ENCODE measurements at regions not wholly inside any gene's neighbourhood (a gene's known extent, or its start where the extent isn't known, plus 50 kb on each side); places are given as distances from the start of the nearest gene placed in this dataset.

DNA sequence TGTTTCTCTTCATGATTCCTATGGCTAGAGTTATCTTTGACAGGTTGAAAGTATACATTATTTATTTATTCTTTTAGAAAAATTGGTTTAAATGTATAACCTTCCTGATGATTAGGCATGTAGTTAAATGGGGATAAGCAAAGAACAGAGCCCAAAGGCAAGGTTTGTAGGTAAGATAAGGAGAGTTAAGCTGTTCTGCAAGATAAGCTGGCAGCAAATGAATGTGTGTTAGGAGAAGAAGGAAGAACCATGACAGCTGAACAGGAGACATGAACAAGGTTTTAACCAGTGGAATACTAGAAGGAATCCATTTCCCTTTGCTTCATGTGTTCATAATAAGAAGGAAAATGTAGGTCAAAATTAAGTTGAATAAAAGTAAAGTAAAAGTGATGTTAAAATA lies 1330.1 kb upstream of the USP15 start:
- FAIRE-seq: no peak

DNA sequence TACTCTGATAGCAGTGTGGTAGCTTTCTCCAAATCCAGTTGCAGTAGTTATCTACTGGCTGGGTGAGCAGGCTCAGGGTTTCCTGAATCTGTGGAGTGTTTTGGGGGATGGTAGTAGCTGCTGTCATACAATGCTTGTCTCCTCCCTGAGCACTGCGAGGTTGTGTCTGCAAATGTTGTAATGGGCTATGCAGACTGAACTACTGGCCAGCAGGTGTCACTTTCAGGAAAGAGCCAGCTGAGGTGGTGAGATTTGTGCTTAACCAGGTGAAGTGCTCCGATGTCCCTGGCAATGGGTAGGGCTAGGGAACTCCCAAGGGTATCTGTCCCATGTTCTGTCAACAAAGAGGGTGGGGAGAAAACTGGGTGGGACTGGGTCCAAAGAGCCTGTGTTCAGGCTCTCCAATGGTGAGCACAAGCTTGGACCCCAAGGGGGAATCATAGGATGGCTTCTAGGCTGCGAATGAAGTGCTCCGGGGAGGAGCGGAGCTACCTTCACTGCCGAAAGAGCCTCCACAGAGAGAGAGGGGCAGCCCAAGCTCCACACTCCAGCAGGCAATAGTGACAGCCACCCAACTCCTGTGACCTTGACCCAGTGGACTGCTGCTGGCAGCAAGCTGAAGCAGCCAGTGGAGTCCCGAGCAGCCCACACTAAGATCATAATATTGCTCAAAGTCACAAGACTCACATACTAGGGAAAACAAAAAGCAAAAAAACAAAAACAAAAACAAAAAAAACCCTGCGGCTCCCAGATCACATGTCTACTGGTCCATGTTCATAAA lies 1324.0 kb upstream of the USP15 start:
- FAIRE-seq: no peak

DNA sequence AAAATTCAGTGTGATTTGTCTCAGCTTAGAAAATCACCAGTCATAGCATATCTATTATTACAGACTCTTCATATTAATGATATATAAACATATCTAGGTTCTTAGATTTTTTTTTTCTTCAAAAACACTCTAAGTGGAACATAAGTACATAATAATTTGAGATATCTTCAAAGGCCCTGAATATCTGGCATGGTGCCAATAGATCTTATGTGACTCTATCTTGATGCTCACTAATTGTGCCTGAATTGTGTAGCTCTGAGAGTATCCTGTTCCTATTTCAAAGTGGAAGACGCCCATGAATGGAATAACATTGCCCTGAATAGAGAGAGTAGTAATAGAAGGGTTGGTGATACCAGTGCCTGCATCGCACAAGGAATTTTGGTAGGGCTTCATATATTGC lies 1312.7 kb upstream of the USP15 start:
- no peak for FAIRE-seq

DNA sequence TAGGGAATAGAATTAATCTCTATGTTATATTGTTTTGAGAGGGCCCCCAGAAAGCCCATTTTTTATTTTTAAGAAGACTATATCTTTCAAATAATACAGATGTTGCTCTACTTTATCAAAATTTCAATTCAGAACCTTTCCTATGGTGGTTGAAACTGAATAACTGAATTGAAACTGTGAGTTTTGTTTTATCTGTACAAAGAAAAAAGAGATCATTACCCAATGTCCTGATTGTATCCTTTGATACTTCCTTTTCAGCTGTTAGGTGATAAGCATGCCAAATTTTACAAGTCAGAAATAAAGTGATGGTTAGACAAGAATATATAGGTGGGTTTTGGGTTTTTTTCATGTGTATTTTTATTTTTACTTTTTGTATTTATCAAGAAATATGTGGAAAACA lies 1293.1 kb upstream of the USP15 start:
- no peak for FAIRE-seq

DNA sequence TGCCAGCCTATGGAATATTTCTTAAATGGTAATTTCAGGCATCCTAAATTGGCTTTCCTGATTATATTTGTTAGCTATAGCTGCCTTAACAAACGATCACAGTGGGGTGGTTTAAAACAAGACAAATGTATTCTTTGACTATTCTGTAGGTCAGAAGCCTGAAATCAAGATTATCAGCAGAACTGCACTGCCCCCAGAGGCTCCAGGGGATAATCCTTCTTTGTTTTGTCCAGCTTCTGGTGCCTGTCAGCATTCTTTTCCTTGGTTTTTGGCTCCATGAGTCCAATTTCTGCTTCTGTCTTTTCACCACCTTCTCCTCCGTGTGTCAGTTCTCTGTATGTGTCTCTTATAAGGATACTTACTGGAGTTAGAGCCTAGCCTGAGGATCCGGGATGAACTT lies 1282.2 kb upstream of the USP15 start:
- FAIRE-seq: no peak

DNA sequence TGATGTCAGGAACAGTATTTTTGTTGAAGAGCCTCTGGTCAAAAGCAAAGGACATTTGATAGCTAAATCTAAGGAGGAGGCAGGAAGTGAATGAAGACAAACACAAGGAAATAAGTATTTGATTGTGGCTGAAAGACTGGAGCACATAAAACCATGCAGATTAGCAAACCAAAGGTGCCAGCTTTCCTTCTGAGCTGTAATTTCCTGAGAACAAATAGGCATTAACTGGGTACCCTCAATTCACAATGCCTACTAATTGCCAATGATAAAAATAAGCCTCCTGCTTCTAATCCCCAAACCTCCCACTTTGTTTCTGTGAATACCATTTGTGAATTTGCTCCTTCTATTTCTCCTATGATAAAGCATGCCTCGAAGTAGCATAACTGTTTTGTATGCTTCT lies 1279.6 kb upstream of the USP15 start:
- no peak for FAIRE-seq

DNA sequence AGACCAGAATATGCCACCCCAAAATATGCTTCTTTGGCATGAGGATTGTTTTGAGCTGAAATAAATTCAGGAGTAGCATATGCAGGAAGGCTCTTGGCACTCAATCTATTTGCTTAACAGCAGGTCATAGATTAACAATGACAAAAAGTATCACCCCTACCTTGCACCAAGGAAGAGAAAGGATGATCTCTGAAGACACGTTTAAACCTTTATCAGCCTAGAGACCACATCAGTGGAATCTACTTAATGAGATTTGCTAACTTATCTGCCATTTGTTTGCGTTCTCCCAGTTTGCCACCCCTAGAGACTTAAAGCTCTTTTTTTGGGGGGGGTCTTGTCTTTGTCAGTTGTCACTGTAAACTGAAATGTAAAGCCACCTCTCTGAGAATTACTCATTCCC lies 1278.7 kb upstream of the USP15 start:
- no peak for FAIRE-seq

DNA sequence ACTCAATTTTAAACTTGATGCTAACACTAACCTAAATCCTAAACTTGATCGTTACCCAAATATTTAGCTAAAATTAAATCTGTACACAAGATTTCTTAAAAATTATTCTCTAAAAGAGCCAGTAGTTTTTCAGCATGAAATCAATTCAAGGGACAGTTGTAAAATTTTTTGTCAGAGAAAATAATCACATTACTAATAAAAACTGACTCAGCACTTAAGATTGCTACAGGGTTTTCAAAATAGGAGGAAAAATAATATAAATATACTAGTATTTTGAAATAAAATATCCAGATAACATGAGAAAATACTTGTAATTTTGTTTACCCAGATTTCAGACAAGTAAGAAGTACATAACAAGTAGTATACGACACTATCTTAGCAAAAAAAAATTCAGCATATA lies 1268.1 kb upstream of the USP15 start:
- no peak for FAIRE-seq

DNA sequence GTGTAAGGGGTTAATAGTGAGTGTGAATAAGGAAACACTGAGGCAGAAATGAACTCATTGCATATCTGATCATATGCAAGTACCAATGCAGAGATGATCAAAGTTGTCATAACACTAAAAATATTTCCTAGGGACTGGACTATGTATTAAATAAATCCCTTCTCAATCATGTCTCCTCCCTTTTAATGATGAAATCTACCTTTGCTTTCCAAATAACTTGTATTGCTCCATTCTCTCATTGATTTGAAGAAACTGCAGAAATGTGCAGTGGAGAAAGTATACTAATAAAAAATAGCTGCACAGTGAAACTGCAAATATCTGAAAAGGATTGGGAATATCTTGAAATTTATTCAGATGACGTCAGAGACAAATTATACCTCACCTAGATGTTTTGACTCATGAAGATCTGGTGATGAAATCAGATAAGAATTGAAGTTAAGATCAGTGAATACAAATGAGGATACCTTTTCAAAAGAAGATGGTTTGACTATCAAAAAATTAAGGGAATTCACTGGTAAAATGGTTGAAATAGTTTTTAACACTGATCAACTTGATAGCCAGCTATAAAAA lies 1264.9 kb upstream of the USP15 start:
- no peak for FAIRE-seq

DNA sequence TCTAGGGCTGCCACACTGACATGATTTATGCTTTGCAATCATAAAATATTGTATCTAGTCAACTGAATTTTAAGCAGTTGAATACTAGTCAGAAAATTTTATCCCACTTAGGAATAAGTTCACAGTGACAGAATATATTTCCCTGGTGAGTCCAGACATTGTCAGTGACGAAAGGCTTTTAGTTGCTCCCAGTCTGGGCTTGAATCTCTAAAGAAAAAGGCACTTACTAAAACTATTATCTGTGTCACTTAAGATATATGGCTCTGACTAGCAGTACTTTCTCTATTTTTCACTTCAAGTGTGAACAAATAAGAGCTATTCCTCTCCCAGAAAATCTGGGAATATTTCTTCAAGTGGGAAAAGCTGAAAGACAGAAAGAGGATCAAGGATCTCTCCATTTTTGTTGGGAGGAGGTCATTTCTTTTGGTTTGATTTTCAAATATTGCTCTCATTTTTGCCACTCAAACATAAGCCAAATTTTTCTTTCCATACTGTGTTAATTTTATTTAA lies 1262.3 kb upstream of the USP15 start:
- FAIRE-seq: no peak

DNA sequence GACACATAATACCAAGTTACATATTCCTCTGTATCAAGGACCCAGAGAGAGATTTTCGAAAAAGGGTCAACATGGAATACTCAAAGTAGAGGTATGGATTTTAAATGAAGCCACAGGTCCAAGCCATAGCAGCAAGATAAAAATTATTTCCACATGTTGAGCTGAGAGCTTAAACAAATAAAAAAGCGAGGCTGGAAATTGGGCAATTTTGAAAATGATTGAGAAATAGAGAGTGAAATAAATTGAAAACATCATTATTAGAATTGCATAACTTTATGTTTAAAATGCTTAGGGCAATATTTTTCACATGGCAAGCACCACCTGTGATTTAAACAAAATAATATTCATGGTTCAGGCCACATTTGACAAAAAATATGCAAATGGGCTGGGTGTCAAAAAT lies 1251.0 kb upstream of the USP15 start:
- no peak for FAIRE-seq

DNA sequence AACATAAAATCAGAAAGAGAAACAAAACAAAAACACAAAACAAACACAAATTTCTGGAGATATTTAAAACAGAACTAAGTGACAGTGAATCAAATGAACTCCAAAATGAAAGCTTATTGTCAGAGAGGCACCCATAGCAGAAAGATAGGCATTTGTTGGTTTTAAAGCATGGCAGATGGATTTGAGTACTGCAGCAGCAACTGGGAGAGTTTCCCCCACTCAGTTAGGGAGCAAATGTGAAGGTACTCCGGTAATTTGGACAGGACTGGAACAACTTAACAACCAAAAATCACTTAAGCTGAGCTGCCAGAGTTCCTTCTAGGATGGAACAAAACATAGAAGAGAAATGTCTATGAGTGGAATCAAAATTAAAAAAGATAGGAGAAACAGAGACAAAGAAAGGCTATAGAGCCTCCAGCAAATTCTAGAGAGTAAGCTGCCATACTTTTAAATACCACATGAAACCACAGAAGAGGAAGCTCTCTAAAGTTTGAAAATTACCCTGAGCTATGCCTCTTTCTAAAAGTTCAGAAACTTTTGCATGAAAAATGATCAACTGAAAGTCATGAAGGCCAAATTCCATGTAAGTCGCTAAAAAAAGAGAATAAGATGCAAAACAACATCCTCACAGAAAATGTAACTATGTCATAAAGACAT lies 1248.3 kb upstream of the USP15 start:
- FAIRE-seq: no peak

DNA sequence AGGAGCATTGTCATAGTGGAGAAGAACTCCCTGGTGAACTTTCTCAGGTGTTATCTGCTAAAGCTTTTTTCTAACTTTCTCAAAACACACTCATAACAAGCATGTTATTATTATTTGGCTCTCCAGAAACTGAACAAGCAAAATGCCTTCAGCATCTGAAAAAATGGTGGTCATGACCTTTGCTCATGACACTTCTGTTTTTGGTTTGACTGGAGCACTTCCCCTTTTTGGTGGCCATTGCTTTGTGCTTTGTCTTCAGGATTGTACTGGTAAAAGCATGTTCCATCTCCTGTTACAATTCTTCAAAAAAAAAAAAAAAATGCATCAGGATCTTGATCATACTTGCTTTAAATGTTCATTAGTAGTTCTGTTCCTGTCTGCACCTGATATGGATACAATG lies 1241.6 kb upstream of the USP15 start:
- no peak for FAIRE-seq

DNA sequence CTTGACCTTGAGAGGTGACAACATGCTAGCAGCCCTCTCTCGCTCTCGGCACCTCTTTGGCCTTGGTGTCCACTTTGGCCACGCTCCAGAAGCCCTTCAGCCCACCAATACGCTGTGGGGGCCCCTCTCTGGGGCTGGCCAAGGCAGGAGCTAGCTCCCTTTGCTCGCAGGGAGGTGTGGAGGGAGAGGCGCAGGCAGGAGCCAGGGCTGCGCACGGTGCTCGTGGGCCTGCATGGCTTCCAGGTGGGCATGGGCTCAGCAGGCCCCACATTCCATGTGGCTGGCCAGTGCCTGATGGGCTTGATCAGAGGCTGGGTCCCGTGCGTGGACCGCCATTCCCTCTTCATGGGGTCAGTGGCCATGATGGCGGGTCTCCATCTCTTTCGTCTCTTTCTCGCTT lies 1237.0 kb upstream of the USP15 start:
- FAIRE-seq: no peak

DNA sequence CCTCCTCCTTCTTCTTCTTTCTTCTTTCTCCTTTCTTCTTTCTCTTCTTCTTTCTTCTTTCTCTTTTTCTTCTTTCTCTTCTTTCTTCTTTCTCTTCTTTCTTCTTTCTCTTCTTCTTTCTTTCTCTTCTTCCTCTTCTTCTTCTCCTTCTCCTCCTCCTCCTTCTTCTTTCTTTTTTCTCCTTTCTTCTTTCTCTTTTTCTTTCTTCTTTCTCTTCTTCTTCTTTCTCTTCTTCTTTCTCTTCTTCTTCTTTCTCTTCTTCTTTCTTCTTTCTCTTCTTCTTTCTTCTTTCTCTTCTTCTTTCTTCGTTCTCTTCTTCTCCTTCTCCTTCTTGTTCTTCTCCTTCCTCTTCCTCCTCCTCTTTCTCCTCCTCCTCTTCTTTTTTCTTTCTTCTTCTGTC lies 1230.7 kb upstream of the USP15 start:
- FAIRE-seq: no peak

DNA sequence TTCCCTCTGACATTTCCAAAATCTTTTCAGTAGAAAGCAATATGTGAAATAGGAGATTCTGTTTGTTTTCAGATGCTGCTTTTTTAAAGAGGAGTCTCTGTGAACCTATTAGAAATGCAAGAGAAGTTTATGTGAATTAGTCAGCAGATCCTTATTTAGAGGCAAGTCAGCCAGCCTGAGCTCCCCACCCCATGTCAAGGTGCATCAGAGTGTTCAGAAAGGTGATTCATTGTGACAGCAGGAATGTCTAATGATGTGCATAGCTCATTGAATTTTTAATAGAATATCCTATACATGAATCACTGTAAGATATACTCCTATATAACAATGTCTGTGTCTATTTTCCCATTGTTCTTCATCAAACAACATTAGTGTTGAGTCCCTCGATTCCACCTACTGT lies 1222.4 kb upstream of the USP15 start:
- no peak for FAIRE-seq

DNA sequence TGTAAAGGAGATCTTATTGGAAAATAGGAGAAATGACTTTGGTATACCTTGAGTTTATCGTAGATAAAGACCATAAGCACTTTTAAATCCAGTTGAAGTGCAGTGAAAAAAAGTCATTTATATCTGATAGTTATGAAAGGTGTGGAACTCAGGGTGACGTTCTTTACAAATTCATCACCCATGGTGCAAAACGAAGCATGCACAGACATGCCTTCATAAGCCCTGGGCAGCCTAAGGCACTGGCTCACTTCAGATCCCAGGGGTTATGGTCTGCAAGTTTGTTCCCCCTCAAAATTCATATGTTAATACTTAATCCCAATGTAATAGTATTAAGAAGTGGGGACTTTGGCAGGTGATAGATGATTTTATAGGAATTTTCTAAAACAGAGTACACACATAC lies 1216.4 kb upstream of the USP15 start:
- FAIRE-seq: no peak

DNA sequence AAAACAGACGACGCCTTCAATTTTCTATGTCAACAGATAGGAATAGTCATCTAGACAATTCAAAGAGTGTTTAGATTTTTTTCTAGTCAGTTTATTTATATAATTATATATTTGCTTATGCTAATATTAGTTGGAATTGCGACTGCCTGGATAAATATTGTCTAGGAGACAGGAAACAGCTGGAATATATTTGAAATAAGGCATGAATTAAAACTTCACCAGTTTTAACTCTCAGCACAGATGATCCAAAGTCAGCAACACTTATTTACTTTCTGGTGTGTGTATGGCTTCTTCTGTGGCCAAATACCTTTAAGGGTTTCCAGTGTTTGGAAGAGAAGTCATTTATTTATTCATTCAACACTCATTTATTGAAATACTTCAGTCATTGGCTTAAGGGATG lies 1215.4 kb upstream of the USP15 start:
- no peak for FAIRE-seq

DNA sequence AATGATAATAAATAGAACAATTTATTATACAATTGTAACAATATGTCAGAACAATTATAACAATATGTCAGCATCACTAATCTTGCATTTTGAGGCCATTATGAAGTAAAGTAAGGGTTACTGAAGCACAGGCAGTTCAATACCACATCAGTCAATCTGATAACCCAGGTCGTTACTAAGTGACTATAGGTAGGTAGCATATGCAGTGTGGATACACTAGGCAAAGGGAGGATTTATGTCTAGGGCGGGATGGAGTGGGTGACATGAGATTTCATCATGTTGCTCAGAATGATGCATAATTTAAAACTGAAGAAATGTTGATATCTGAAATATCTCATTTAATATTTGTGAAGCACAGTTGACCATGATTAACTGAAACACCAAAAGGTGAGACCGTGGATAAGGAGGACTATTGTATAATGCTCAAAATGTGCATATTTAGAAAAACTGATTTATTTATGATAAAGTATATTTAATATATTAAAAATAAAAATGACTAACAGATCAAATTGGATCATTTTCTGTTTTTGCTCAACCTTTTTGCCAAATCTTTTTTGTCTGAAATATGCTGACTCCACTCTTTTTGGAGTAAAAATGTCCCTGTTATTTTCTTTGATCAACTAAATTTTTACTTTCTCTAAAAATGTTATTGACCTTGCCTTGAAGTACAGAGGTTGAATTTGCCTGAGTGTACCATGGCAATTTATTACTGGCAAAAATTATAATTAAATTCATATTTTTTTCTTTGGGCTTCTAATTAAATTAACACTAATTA lies 1189.4 kb upstream of the USP15 start:
- FAIRE-seq: no peak

DNA sequence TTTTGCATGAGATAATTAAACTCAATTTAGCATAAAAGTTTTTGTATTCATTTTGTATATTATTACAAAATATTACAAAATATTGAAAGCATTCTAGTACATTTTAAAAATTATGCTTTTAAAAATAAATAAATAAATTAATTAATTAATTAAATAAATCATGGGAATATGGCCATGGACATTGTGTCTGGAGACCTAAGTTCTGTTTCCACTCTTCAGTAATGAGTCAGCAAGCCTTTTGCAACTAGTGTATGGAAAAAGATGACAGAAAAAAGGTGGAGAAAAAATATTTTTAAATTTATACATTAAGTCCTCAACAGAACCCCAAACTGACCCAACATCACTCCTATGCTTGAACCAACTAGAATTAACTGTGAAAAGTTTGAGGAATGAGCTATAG lies 1187.5 kb upstream of the USP15 start:
- FAIRE-seq: no peak

DNA sequence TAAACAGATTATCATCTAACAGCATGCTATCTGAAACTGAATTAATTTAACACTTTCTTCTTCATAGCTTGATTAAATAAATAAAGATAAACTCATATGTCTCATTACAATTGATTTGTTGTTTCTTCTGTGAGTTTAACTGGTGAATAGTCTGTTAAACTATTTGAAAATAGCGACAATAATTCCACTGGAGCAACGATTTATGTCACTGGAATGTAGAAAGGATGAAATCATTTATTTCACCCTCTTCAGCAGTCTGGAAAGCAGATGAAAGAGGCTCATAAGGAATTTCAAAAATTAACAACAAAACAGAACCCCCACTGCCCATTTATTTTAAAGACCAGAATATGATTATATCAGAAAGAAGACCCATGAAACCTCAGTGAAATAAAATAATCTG lies 1165.1 kb upstream of the USP15 start:
- no peak for FAIRE-seq

DNA sequence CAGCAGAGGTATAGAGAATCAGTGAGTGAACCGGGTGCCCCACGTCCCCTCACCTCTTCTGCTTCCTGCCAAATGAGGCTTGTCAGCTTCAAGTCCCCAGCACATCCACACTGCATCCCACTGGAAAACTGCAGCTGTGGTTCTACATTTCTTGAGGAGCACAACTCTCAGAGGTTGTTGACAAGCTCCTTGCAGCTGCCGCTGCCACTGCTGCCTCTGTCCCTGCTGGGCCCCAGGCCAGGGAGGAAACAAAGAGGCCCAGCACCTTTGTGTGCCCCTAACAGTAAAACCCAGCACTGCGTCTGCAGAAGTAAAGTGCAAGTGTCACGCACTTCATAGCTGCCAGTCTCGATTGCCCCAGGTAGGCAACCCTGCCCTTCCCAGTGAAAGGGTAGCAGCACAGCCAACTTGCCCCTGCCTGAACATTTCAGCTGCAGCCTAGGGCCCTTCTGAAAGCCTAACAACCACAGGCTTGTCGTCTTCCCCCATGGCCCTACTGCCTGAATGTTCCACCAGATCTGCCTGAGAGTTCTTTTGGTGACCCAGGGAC lies 1162.1 kb upstream of the USP15 start:
- FAIRE-seq: no peak

DNA sequence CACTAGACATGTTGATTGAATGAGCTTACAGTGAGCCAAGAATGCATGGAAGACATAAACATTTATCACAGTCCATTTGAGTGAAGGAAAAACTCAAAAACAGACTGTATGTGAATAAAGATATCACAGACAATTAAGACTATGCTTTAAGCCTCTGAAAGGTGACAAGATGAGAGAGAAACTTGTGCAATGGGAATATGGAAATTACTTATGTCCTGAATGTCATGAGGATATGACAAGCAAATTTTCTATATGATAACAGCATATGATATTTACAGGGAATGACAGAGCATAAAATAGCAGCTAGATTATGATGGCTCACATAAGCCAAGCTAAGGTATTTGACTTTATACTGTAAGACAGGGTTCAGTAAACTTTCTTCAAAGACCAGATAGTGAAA lies 1153.1 kb upstream of the USP15 start:
- FAIRE-seq: no peak

Data from TTC549 (cell line).